Vagina (tissue), 2 donors: ENCODE measurements at regions not wholly inside any gene's neighbourhood (a gene's known extent, or its start where the extent isn't known, plus 50 kb on each side); places are given as distances from the start of the nearest gene placed in this dataset.

ENCODE experiments used
- DNase-seq, 2 donors: peaks; one replicate each; pipeline ENCODE4 v3.0.0-alpha.2; 2017; ENCODE audit errors: extremely low spot score in 2 of 2
- H3K27ac ChIP-seq: fragments of 200-600 bp; sonication (generic); one replicate; pipeline ENCODE4 v1.5.1; 2019
- H3K27me3 ChIP-seq: fragments of 200-600 bp; sonication (generic); one replicate; pipeline ENCODE4 v1.5.1; 2019
- H3K36me3 ChIP-seq, 2 donors: fragments of 200-600 bp; sonication (generic); one replicate each; pipeline ENCODE4 v1.5.1; 2017 to 2019
- H3K4me1 ChIP-seq: fragments of 200-600 bp; sonication (generic); one replicate; pipeline ENCODE4 v1.5.1; 2019
- H3K4me3 ChIP-seq, 2 donors: fragments of 200-600 bp; sonication (generic); 1 replicate in 1 of 2; 2 replicates in 1 of 2; pipeline ENCODE4 v1.5.1; 2016 to 2019
- H3K9me3 ChIP-seq: fragments of 200-600 bp; sonication (generic); one replicate; pipeline ENCODE4 v1.5.1; 2019
- CTCF ChIP-seq, 3 experiments: fragments of 450-650 bp in 2 of 3; fragments of 200-600 bp in 1 of 3; sonication (generic) in 1 of 3; IDR thresholded peaks; one replicate each; pipeline ENCODE4 v1.5.1; 2017 to 2019; ENCODE audit warnings: antibody characterized with exemption in 3 of 3, mild to moderate bottlenecking in 2 of 3, moderate library complexity in 2 of 3
- POLR2A ChIP-seq, 2 donors: fragments of 450-650 bp; IDR thresholded peaks; one replicate each; pipeline ENCODE4 v1.6.1; 2017; ENCODE audit warnings: antibody characterized with exemption in 2 of 2, mild to moderate bottlenecking in 2 of 2, moderate library complexity in 2 of 2
- POLR2AphosphoS5 ChIP-seq, 2 donors: sonication (generic); formaldehyde crosslinking; IDR thresholded peaks; one replicate each; pipeline ENCODE4 v1.9.0; 2017; ENCODE audit warnings: antibody characterized with exemption in 2 of 2, mild to moderate bottlenecking in 2 of 2, low read depth in 1 of 2; ENCODE audit not compliant: insufficient read depth in 1 of 2
- intact Hi-C: fragments of 100-400 bp; cut with DNase I; formaldehyde crosslinking; loops from one replicate; pipeline ENCODE4 v1.15.1; 2023

GRCh38 chr6:105821027-105821426 is 265.1 kb upstream of the PRDM1 start:
- TF ChIP-seq POLR2A (IDR thresholded peaks at IDR 0.05) (no peak), POLR2AphosphoS5 (IDR thresholded peaks at IDR 0.05; ENCODE audit: insufficient read depth in 1 of 2, low read depth in 1 of 2) (no peak), CTCF (IDR thresholded peaks at IDR 0.05) (no peak)
- intact Hi-C loops: no loop called here
- no peak overlapping the region for H3K27ac ChIP-seq
- no peaks in the 10 kb centered on the region for H3K4me1 ChIP-seq
- H3K36me3 ChIP-seq: no peaks in the 10 kb centered on the region
- no peaks in the 10 kb centered on the region for H3K9me3 ChIP-seq
- no peaks in the 10 kb centered on the region for H3K27me3 ChIP-seq
- no peak overlapping the region for H3K4me3 ChIP-seq
- DNase-seq: no peak

GRCh38 chr6:105819745-105820144 is 266.4 kb upstream of the PRDM1 start:
- Histone ChIP-seq H3K27ac (no peak overlapping the region), H3K36me3 (no peaks in the 10 kb centered on the region), H3K4me3 (no peak overlapping the region), H3K27me3 (no peaks in the 10 kb centered on the region), H3K9me3 (no peaks in the 10 kb centered on the region), H3K4me1 (no peaks in the 10 kb centered on the region)
- DNase-seq: no peak
- TF ChIP-seq POLR2A (IDR thresholded peaks at IDR 0.05) (no peak), CTCF (IDR thresholded peaks at IDR 0.05) (no peak), POLR2AphosphoS5 (IDR thresholded peaks at IDR 0.05; ENCODE audit: insufficient read depth in 1 of 2, low read depth in 1 of 2) (no peak)
- intact Hi-C loops: no loop called here

- H3K27me3 ChIP-seq: no peaks in the 10 kb centered on the region
- H3K36me3 ChIP-seq: no peaks in the 10 kb centered on the region
- no peak for TF ChIP-seq CTCF (IDR thresholded peaks at IDR 0.05)
- no peak for TF ChIP-seq POLR2A (IDR thresholded peaks at IDR 0.05)
- no peak for TF ChIP-seq POLR2AphosphoS5 (IDR thresholded peaks at IDR 0.05; ENCODE audit: insufficient read depth in 1 of 2, low read depth in 1 of 2)
- intact Hi-C loops: no loop called here
- H3K9me3 ChIP-seq: no peaks in the 10 kb centered on the region
- no peak overlapping the region for H3K27ac ChIP-seq
- DNase-seq: no peak
- H3K4me3 ChIP-seq: no peak overlapping the region
- no peaks in the 10 kb centered on the region for H3K4me1 ChIP-seq
These were observed 267.6 kb upstream of the PRDM1 start for GRCh38 chr6:105818505-105818904.

GRCh38 chr6:105817961-105818360 is 268.2 kb upstream of the PRDM1 start:
- no peaks in the 10 kb centered on the region for H3K36me3 ChIP-seq
- intact Hi-C loops: no loop called here
- H3K27ac ChIP-seq: no peak overlapping the region
- TF ChIP-seq CTCF (IDR thresholded peaks at IDR 0.05): no peak
- TF ChIP-seq POLR2A (IDR thresholded peaks at IDR 0.05): no peak
- TF ChIP-seq POLR2AphosphoS5 (IDR thresholded peaks at IDR 0.05; ENCODE audit: insufficient read depth in 1 of 2, low read depth in 1 of 2): no peak
- no peaks in the 10 kb centered on the region for H3K27me3 ChIP-seq
- no peaks in the 10 kb centered on the region for H3K9me3 ChIP-seq
- no peak for DNase-seq
- H3K4me1 ChIP-seq: no peaks in the 10 kb centered on the region
- no peak overlapping the region for H3K4me3 ChIP-seq

- DNase-seq: no peak
- no peaks in the 10 kb centered on the region for H3K36me3 ChIP-seq
- intact Hi-C loops: no loop called here
- TF ChIP-seq CTCF (IDR thresholded peaks at IDR 0.05) (no peak), POLR2AphosphoS5 (IDR thresholded peaks at IDR 0.05; ENCODE audit: insufficient read depth in 1 of 2, low read depth in 1 of 2) (no peak), POLR2A (IDR thresholded peaks at IDR 0.05) (no peak)
- no peak overlapping the region for H3K4me3 ChIP-seq
- H3K4me1 ChIP-seq: no peaks in the 10 kb centered on the region
- no peak overlapping the region for H3K27ac ChIP-seq
- no peaks in the 10 kb centered on the region for H3K27me3 ChIP-seq
- no peaks in the 10 kb centered on the region for H3K9me3 ChIP-seq
These were observed 268.8 kb upstream of the PRDM1 start for GRCh38 chr6:105817370-105817769.
